Stimulated activated naive B cell treated with anti-CD40 and anti-IgM and Interleukin-4, amounts not matched to agents 10 μg/mL and 1 μg/mL and 100 μg/mL, for 72 hours (primary cell): ENCODE measurements at regions not wholly inside any gene's neighbourhood (a gene's known extent, or its start where the extent isn't known, plus 50 kb on each side); places are given as distances from the start of the nearest gene placed in this dataset.

Experiments used
- ATAC-seq, 2 donors: fragments of 150-1000 bp; cut with Tn5 transposase; replicated peaks; 2 replicates each; pipeline ENCODE4 v1.10.0; 2021; ENCODE audit warnings: moderate library complexity in 1 of 2
- DNase-seq: peaks from one replicate; pipeline ENCODE4 v3.0.0; 2021
- H3K27ac Mint-ChIP-seq: one replicate; pipeline ENCODE4 v1.8.0; 2022; ENCODE audit warnings: mild to moderate bottlenecking, mixed read lengths
- H3K27me3 Mint-ChIP-seq, 2 donors: one replicate each; pipeline ENCODE4 v1.8.0; 2022; ENCODE audit warnings: mixed read lengths in 2 of 2
- H3K36me3 Mint-ChIP-seq, 2 donors: one replicate each; pipeline ENCODE4 v1.8.0; 2022; ENCODE audit warnings: mixed read lengths in 2 of 2, mild to moderate bottlenecking in 1 of 2
- H3K4me1 Mint-ChIP-seq, 2 donors: one replicate each; pipeline ENCODE4 v1.8.0; 2022; ENCODE audit warnings: mixed read lengths in 2 of 2, mild to moderate bottlenecking in 1 of 2
- H3K4me3 Mint-ChIP-seq, 2 donors: one replicate each; pipeline ENCODE4 v1.8.0; 2022; ENCODE audit warnings: mild to moderate bottlenecking in 2 of 2, mixed read lengths in 2 of 2, moderate library complexity in 1 of 2
- H3K9me3 Mint-ChIP-seq, 2 donors: one replicate each; pipeline ENCODE4 v1.8.0; 2022; ENCODE audit warnings: mixed read lengths in 2 of 2, mild to moderate bottlenecking in 1 of 2

GRCh38 chr2:120953843-120954584, 218.3 kb downstream of the GLI2 start:
- no peaks in the 10 kb centered on the region for H3K4me1 Mint-ChIP-seq
- H3K36me3 Mint-ChIP-seq: no peaks in the 10 kb centered on the region
- no peak overlapping the region for H3K27ac Mint-ChIP-seq
- no peak overlapping the region for H3K4me3 Mint-ChIP-seq
- no peaks in the 10 kb centered on the region for H3K27me3 Mint-ChIP-seq
- DNase-seq: no peak
- no peaks in the 10 kb centered on the region for H3K9me3 Mint-ChIP-seq
- ATAC-seq: no peak

- H3K4me1 Mint-ChIP-seq: no peaks in the 10 kb centered on the region
Observed at GRCh38 chr2:120954939-120955338, 219.3 kb downstream of the GLI2 start.

GRCh38 chr2:120955427-120955826, 219.8 kb downstream of the GLI2 start:
- no peak for DNase-seq
- Mint-ChIP-seq H3K4me1 (no peaks in the 10 kb centered on the region), H3K9me3 (no peaks in the 10 kb centered on the region), H3K27me3 (no peaks in the 10 kb centered on the region), H3K36me3 (no peaks in the 10 kb centered on the region), H3K4me3 (no peak overlapping the region), H3K27ac (no peak overlapping the region)
- no peak for ATAC-seq

More at GRCh38 chr2:120954939-120955338, 219.3 kb downstream of the GLI2 start:
- Mint-ChIP-seq H3K27ac (no peak overlapping the region), H3K4me3 (no peak overlapping the region), H3K36me3 (no peaks in the 10 kb centered on the region), H3K27me3 (no peaks in the 10 kb centered on the region), H3K9me3 (no peaks in the 10 kb centered on the region)
- DNase-seq (no peak), ATAC-seq (no peak)

GRCh38 chr2:120956486-120957156, 221.0 kb downstream of the GLI2 start:
- Mint-ChIP-seq H3K4me3 (no peak overlapping the region), H3K27me3 (no peaks in the 10 kb centered on the region), H3K27ac (no peak overlapping the region), H3K9me3 (no peaks in the 10 kb centered on the region), H3K36me3 (no peaks in the 10 kb centered on the region), H3K4me1 (no peaks in the 10 kb centered on the region)
- DNase-seq (no peak), ATAC-seq (no peak)

- DNase-seq (no peak), ATAC-seq (no peak)
- Mint-ChIP-seq H3K36me3 (no peaks in the 10 kb centered on the region), H3K9me3 (no peaks in the 10 kb centered on the region), H3K27me3 (no peaks in the 10 kb centered on the region), H3K27ac (no peak overlapping the region), H3K4me3 (no peak overlapping the region), H3K4me1 (no peaks in the 10 kb centered on the region)
Observed at GRCh38 chr2:120957905-120958304, 222.2 kb downstream of the GLI2 start.

GRCh38 chr2:120958623-120959366, 223.1 kb downstream of the GLI2 start:
- DNase-seq (no peak), ATAC-seq (no peak)
- Mint-ChIP-seq H3K4me3 (no peak overlapping the region), H3K36me3 (no peaks in the 10 kb centered on the region), H3K27me3 (no peaks in the 10 kb centered on the region), H3K9me3 (no peaks in the 10 kb centered on the region), H3K27ac (no peak overlapping the region), H3K4me1 (no peaks in the 10 kb centered on the region)

DNA sequence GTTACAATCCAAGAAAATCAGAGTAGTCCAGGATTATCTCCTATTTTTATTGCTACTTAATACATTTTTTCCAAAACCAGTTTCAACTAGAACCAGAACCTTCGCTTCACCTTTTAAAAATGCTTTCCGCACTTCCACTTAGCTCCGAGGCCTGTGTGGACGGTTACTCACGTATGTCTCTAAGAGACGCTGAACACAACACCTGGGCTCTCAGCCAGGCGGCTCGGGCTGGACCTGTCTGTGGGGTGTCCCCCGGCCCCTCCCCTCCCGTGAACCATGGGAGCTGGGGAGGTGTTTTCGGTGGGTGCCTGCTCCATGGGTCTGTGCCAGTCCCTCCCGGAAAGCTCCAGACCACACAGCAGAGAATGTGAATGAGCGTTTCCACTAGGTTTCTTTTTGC, 223.8 kb downstream of the GLI2 start:
- DNase-seq: no peak
- Mint-ChIP-seq H3K9me3 (no peaks in the 10 kb centered on the region), H3K27ac (no peak overlapping the region), H3K4me3 (no peak overlapping the region), H3K36me3 (no peaks in the 10 kb centered on the region), H3K27me3 (no peaks in the 10 kb centered on the region), H3K4me1 (no peaks in the 10 kb centered on the region)
- no peak for ATAC-seq

- Mint-ChIP-seq H3K36me3 (no peaks in the 10 kb centered on the region), H3K9me3 (no peaks in the 10 kb centered on the region), H3K27ac (no peak overlapping the region), H3K4me1 (no peaks in the 10 kb centered on the region), H3K27me3 (no peaks in the 10 kb centered on the region), H3K4me3 (no peak overlapping the region)
- ATAC-seq (no peak), DNase-seq (no peak)
Observed at GRCh38 chr2:120960770-120961366, 225.2 kb downstream of the GLI2 start.

GRCh38 chr2:120961396-120961795, 225.7 kb downstream of the GLI2 start:
- no peak for ATAC-seq

DNA sequence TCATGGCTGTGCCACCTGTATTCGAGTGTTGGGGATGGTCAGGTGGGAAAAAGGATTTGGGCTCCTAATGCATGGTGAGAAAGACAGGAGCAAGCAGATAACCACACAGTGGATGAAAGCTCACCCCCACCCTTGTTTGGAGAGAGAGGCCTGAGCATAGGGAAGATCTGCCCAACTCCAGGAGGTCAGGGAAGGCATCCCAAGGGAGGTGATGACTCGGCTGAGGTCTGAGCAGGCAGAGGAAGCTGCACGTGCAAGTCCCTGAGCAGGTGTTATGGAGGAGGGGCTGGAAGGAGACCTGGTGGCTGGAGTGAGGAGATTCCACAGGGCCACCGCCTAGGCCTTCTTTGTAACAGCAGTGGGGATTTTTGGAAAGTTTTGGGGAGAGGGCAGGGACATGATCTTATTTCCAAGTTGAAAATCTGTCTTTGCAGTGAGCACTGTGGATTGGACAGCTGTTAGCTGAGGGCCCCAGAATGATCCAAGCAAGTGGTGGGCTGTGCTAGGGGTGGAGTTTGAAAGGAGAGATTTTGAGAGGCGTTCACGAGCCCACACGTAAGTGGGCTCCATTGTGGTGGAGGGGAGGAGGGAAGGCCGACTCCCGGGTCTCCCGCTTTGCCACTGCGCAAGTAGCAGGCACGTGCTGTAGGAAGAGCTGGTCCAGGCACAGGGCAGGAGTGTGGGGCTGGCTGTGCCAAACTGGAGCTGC, 228.5 kb downstream of the GLI2 start:
- no peak overlapping the region for H3K27ac Mint-ChIP-seq
- no peaks in the 10 kb centered on the region for H3K36me3 Mint-ChIP-seq
- no peak for DNase-seq
- H3K4me3 Mint-ChIP-seq: no peak overlapping the region
- no peaks in the 10 kb centered on the region for H3K27me3 Mint-ChIP-seq
- no peaks in the 10 kb centered on the region for H3K4me1 Mint-ChIP-seq
- ATAC-seq: no peak
- no peaks in the 10 kb centered on the region for H3K9me3 Mint-ChIP-seq

More at GRCh38 chr2:120961396-120961795, 225.7 kb downstream of the GLI2 start:
- DNase-seq: no peak
- Mint-ChIP-seq H3K27me3 (no peaks in the 10 kb centered on the region), H3K4me1 (no peaks in the 10 kb centered on the region), H3K9me3 (no peaks in the 10 kb centered on the region), H3K4me3 (no peak overlapping the region), H3K27ac (no peak overlapping the region), H3K36me3 (no peaks in the 10 kb centered on the region)

DNA sequence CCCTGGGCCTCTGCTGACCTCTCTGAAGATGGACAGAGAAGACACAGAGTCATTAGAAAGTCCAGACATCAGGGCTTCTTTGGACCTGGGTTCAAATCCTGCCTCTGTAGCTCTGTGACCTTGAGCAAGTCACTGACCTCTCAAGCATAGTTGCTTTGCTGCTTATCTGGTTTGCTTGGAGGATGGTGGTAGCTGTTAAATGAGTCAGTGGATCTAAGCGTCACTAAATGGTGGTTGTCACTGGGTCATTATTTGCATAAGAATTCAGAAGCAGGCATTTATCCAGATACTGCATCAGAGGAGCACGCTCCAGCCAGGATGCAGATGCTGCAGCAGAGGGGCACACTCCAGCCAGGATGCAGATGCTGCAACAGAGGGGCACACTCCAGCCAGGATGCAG, 229.2 kb downstream of the GLI2 start:
- no peak for ATAC-seq
- Mint-ChIP-seq H3K4me1 (no peaks in the 10 kb centered on the region), H3K27me3 (no peaks in the 10 kb centered on the region), H3K9me3 (peaks cover 0 to 3% of the 10 kb centered on the region in 2 donors), H3K27ac (no peak overlapping the region), H3K36me3 (no peaks in the 10 kb centered on the region), H3K4me3 (no peak overlapping the region)
- DNase-seq: no peak

DNA sequence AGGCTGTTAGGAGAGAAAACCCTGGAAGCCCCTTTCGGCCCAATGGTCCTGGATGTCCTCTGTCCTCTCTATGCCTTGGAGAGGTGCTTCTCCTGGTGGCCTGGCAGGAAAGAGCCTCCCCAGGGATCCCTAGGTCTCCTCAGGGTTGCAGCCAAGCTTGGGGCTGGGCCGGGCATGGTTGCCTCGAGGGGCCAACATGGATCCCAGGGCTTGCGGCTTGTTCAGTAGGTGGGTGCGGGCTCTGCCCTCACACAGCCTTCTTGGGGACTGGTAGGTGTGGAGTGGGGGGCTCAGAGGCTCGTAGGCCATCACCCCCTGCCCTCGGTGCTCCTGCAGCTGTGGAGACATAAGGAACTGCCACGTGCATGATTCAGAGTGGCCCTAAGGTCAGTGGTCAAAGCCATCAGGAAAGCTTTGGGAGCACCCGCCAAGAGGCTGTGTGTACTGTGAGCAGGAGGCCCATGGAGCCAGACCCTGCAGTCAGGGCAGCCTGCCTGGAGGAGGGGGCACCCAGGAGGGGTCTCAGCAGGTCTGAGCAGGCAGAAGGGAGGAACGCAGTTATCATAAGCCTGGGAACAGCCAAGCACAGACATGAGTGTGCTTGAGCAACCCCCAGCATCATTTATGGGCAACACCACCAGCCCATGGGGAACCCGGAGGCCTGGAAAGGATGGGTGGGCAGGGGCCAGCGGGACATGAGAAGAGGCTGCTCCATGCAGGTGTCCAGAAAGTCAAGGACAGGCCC, 231.0 kb downstream of the GLI2 start:
- no peaks in the 10 kb centered on the region for H3K36me3 Mint-ChIP-seq
- ATAC-seq: no peak
- H3K9me3 Mint-ChIP-seq: peaks cover 0 to 4% of the 10 kb centered on the region in 2 donors
- no peaks in the 10 kb centered on the region for H3K27me3 Mint-ChIP-seq
- no peak for DNase-seq
- no peak overlapping the region for H3K4me3 Mint-ChIP-seq
- no peaks in the 10 kb centered on the region for H3K4me1 Mint-ChIP-seq
- H3K27ac Mint-ChIP-seq: no peak overlapping the region

- Mint-ChIP-seq H3K27me3 (no peaks in the 10 kb centered on the region), H3K9me3 (peaks cover 0 to 4% of the 10 kb centered on the region in 2 donors), H3K27ac (no peak overlapping the region), H3K4me1 (no peaks in the 10 kb centered on the region), H3K4me3 (no peak overlapping the region), H3K36me3 (no peaks in the 10 kb centered on the region)
- ATAC-seq (no peak), DNase-seq (no peak)
Observed at GRCh38 chr2:120968307-120969015, 232.8 kb downstream of the GLI2 start.
